C4-2B (cell line): ENCODE measurements at regions not wholly inside any gene's neighbourhood (a gene's known extent, or its start where the extent isn't known, plus 50 kb on each side); places are given as distances from the start of the nearest gene placed in this dataset.

Experiments
- ZFX ChIP-seq: fragments of 450-650 bp; IDR thresholded peaks from 2 replicates; pipeline ENCODE4 v1.6.1; 2017
- TF ChIP-seq, protein P1 (sequence below): fragments of 450-650 bp; conservative IDR thresholded peaks from 2 replicates; pipeline ENCODE4 v1.5.1; 2017; ENCODE audit warnings: mild to moderate bottlenecking

DNA sequence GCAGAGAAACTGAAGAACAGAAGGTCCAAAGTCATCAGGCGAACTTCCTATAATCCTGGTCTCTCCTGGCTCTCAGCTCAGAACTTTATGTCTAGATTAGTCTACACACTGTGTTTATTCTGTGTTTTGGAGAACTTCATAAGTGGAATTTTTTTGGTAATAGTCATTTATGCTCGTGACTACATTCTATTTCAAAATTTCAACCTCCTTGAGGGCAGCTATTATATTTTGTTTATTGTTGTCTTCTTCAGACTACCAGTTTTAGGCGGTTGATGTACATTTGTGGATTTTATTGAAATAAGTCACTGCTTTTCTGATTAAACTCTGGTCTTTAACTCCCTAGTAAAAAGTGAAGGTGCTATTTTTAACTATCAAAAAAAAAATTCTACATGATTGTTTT, 816.6 kb downstream of the SATB2 start:
- no peak for TF ChIP-seq ZFX
- TF ChIP-seq, protein P1, sequence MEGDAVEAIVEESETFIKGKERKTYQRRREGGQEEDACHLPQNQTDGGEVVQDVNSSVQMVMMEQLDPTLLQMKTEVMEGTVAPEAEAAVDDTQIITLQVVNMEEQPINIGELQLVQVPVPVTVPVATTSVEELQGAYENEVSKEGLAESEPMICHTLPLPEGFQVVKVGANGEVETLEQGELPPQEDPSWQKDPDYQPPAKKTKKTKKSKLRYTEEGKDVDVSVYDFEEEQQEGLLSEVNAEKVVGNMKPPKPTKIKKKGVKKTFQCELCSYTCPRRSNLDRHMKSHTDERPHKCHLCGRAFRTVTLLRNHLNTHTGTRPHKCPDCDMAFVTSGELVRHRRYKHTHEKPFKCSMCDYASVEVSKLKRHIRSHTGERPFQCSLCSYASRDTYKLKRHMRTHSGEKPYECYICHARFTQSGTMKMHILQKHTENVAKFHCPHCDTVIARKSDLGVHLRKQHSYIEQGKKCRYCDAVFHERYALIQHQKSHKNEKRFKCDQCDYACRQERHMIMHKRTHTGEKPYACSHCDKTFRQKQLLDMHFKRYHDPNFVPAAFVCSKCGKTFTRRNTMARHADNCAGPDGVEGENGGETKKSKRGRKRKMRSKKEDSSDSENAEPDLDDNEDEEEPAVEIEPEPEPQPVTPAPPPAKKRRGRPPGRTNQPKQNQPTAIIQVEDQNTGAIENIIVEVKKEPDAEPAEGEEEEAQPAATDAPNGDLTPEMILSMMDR = no peak
